GM12878 (cell line): ENCODE measurements at regions not wholly inside any gene's neighbourhood (a gene's known extent, or its start where the extent isn't known, plus 50 kb on each side); places are given as distances from the start of the nearest gene placed in this dataset.

ENCODE experiments used
- ATAC-seq: fragments of 200-7000 bp; cut with Tn5 transposase; 3 replicates; pipeline ENCODE4 v1.9.1; 2020; ENCODE audit warnings: mild to moderate bottlenecking, moderate library complexity
- BruUV-seq: library from RNA; stranded (reverse); fragments of 400-500 nt; replicated peaks from 2 replicates; lab custom pipeline; 2021; lab: Mats Ljungman, UMichigan
- CTCF ChIA-PET: fragments of 300-600 bp; sonication (Branson Sonifier 250); formaldehyde crosslinking; extraction: SDS; loops from one replicate; lab custom pipeline; 2021; ENCODE audit warnings: inconsistent platforms; lab: Yijun Ruan, JAX
- POLR2A ChIA-PET: fragments of 350-600 bp; formaldehyde crosslinking; extraction: SDS; loops from one replicate; lab custom pipeline; 2021; ENCODE audit warnings: inconsistent platforms; lab: Charles Lee
- RAD21 ChIA-PET: fragments of 300-600 bp; sonication (Branson Sonifier 250); formaldehyde crosslinking; loops from one replicate; lab custom pipeline; 2023; ENCODE audit warnings: antibody characterized with exemption; ENCODE audit not compliant: unreplicated experiment; lab: Charles Lee
- SMC1A ChIA-PET: fragments of 300-600 bp; sonication (Branson Sonifier 250); formaldehyde crosslinking; loops from one replicate; lab custom pipeline; 2023; ENCODE audit not compliant: unreplicated experiment, uncharacterized antibody; lab: Charles Lee
- DNase-seq: peaks from one replicate; pipeline ENCODE4 v3.0.0-alpha.2; 2011; ENCODE audit warnings: low read depth, low spot score
- FAIRE-seq: peaks from 3 replicates; lab custom pipeline; 2011; peaks lifted over from hg19 to GRCh38; lab: Jason Lieb, UNC
- H2AFZ ChIP-seq: 2 replicates; pipeline ENCODE4 v1.6.0; 2011; ENCODE audit warnings: low read depth, low read length, control low read depth; ENCODE audit not compliant: control insufficient read depth
- H3K27ac ChIP-seq: 2 replicates; pipeline ENCODE4 v1.5.1; 2011; ENCODE audit warnings: control low read depth; ENCODE audit not compliant: control insufficient read depth, insufficient read depth
- H3K27me3 ChIP-seq, 2 experiments: replicated peaks in 1 of 2; 2 replicates each; pipeline versions ENCODE4 v1.6.0 to v1.6.1; 2011; ENCODE audit warnings: low read length in 1 of 2; ENCODE audit not compliant: control insufficient read depth in 2 of 2, insufficient read depth in 2 of 2
- H3K36me3 ChIP-seq, 2 experiments: 2 replicates each; pipeline ENCODE4 v1.5.1; 2011; ENCODE audit warnings: low read length in 1 of 2; ENCODE audit not compliant: control insufficient read depth in 2 of 2, insufficient read depth in 2 of 2
- H3K4me1 ChIP-seq: 2 replicates; pipeline ENCODE4 v1.6.1; 2011; ENCODE audit warnings: mild to moderate bottlenecking, low read length, moderate library complexity, mixed read lengths; ENCODE audit not compliant: control insufficient read depth, insufficient read depth
- H3K4me2 ChIP-seq: 2 replicates; pipeline ENCODE4 v1.6.0; 2011; ENCODE audit warnings: control low read depth; ENCODE audit not compliant: control insufficient read depth, insufficient read depth
- H3K4me3 ChIP-seq: fragments of 200-600 bp; sonication (generic); 2 replicates; pipeline ENCODE4 v1.5.1; 2016
- H3K79me2 ChIP-seq: 2 replicates; pipeline ENCODE4 v1.6.0; 2011; ENCODE audit warnings: low read length; ENCODE audit not compliant: control insufficient read depth, insufficient read depth
- H3K9ac ChIP-seq: 2 replicates; pipeline ENCODE4 v1.8.0; 2011; ENCODE audit warnings: low read length, control low read depth, mixed read lengths; ENCODE audit not compliant: control insufficient read depth, insufficient read depth
- H3K9me3 ChIP-seq: replicated peaks from 3 replicates; pipeline ENCODE4 v1.5.1; 2011; ENCODE audit warnings: mild to moderate bottlenecking, low read length; ENCODE audit not compliant: control insufficient read depth, insufficient read depth
- H4K20me1 ChIP-seq: 2 replicates; pipeline ENCODE4 v1.6.0; 2011; ENCODE audit not compliant: control insufficient read depth, insufficient read depth
- ATF2 ChIP-seq: IDR thresholded peaks from 2 replicates; pipeline ENCODE4 v1.6.1; 2012; ENCODE audit warnings: low read length, inconsistent platforms
- BACH1 ChIP-seq: fragments of 450-650 bp; IDR thresholded peaks from 2 replicates; pipeline ENCODE4 v1.6.1; 2017; ENCODE audit warnings: mild to moderate bottlenecking, borderline replicate concordance
- CBX5 ChIP-seq: sonication (generic); IDR thresholded peaks from 2 replicates; pipeline ENCODE4 v1.6.1; 2016; ENCODE audit warnings: low read depth, moderate library complexity, mild to moderate bottlenecking, inconsistent platforms
- CUX1 ChIP-seq: IDR thresholded peaks from 2 replicates; pipeline ENCODE4 v1.6.1; 2012; ENCODE audit warnings: improper control_type of control experiment, low read depth, low read length; ENCODE audit not compliant: insufficient replicate concordance
- IRF4 ChIP-seq: IDR thresholded peaks from 2 replicates; pipeline ENCODE4 v1.6.1; 2011; ENCODE audit warnings: low read depth, low read length
- MEF2B ChIP-seq: fragments of 450-650 bp; IDR thresholded peaks from 2 replicates; pipeline ENCODE4 v1.6.1; 2018; ENCODE audit warnings: mild to moderate bottlenecking, moderate library complexity; ENCODE audit not compliant: partially characterized antibody, poor library complexity, severe bottlenecking
- MXI1 ChIP-seq: fragments of 150-350 bp; IDR thresholded peaks from 2 replicates; pipeline ENCODE4 v1.6.1; 2011; ENCODE audit warnings: low read depth, mild to moderate bottlenecking, inconsistent platforms, low read length, improper control_type of control experiment
- NR2F1 ChIP-seq: fragments of 450-650 bp; conservative IDR thresholded peaks from 2 replicates; pipeline ENCODE4 v1.6.1; 2017; ENCODE audit warnings: mild to moderate bottlenecking
- PAX8 ChIP-seq: fragments of 450-650 bp; IDR thresholded peaks from 2 replicates; pipeline ENCODE4 v1.6.1; 2017; ENCODE audit warnings: mild to moderate bottlenecking, moderate library complexity
- POLR2A ChIP-seq: IDR thresholded peaks from 2 replicates; pipeline ENCODE4 v1.6.1; 2011; ENCODE audit warnings: low read depth, mild to moderate bottlenecking, low read length
- SMAD5 ChIP-seq: IDR thresholded peaks from 2 replicates; pipeline ENCODE4 v1.6.1; 2016; ENCODE audit warnings: antibody characterized with exemption, low read depth
- TCF7 ChIP-seq: IDR thresholded peaks from 2 replicates; pipeline ENCODE4 v1.6.1; 2014; ENCODE audit warnings: antibody characterized with exemption, borderline replicate concordance
- YBX1 ChIP-seq: fragments of 450-650 bp; IDR thresholded peaks from 2 replicates; pipeline ENCODE4 v1.6.1; 2016; ENCODE audit warnings: antibody characterized with exemption
- WGBS: methylation state at CpG from one replicate; pipeline ENCODE4 v1.1.6; 2016; ENCODE audit warnings: low lambda C conversion rate; ENCODE audit not compliant: insufficient replicate concordance, insufficient coverage; ENCODE audit errors: missing lambda C conversion rate; 5-methylcytosine and 5-hydroxymethylcytosine counted together
- in situ Hi-C: fragments of 300-500 bp; cut with MboI; formaldehyde crosslinking; loops from 9 replicates; pipeline ENCODE4 v1.14.3; 2018; ENCODE audit warnings: mixed read lengths
- intact Hi-C: fragments of 100-400 bp; cut with micrococcal nuclease; formaldehyde crosslinking; loops from one replicate; pipeline ENCODE4 v1.14.2; 2022; ENCODE audit not compliant: unreplicated experiment
- TF ChIP-seq, protein P1 (sequence below): fragments of 150-350 bp; IDR thresholded peaks from 2 replicates; pipeline ENCODE4 v1.6.1; 2016; ENCODE audit warnings: low read depth, low read length
- TF ChIP-seq, protein P2 (sequence below): fragments of 450-650 bp; IDR thresholded peaks from 2 replicates; pipeline ENCODE4 v1.6.1; 2017; ENCODE audit warnings: low read depth, mild to moderate bottlenecking, moderate library complexity

GRCh38 chr6:169859401-169859977 lies 108.1 kb downstream of the ERMARD start:
- intact Hi-C loops (no loop called here), in situ Hi-C loops (no loop called here)
- CTCF ChIA-PET: no interaction called here
- DNase-seq (no peak), FAIRE-seq (no peak), ATAC-seq (no peak)
- no peaks in the 10 kb centered on the region for H3K27me3 ChIP-seq
- BruUV-seq: no TSS peak
- H3K79me2 ChIP-seq: no peaks in the 10 kb centered on the region
- H3K4me1 ChIP-seq: no peaks in the 10 kb centered on the region
- H3K4me3 ChIP-seq: no peak overlapping the region
- H4K20me1 ChIP-seq: no peaks in the 10 kb centered on the region
- no peaks in the 10 kb centered on the region; the same call in 2 of the 3 replicates for H3K9me3 ChIP-seq
- SMC1A ChIA-PET: no interaction called here
- H2AFZ ChIP-seq: no peak overlapping the region
- no peak overlapping the region for H3K4me2 ChIP-seq
- no peak overlapping the region for H3K9ac ChIP-seq
- 82% methylated on average over 7 of the region's 7 CpGs for WGBS
- no peak overlapping the region for H3K27ac ChIP-seq
- POLR2A ChIA-PET: no interaction called here
- H3K36me3 ChIP-seq: no peaks in the 10 kb centered on the region
- RAD21 ChIA-PET: no interaction called here
- TF ChIP-seq CBX5 (no peak), ATF2 (no peak), MXI1 (no peak), YBX1 (no peak), PAX8 (no peak), IRF4 (no peak), POLR2A (no peak), MEF2B (no peak), BACH1 (no peak), SMAD5 (no peak), NR2F1 (no peak), TCF7 (no peak), CUX1 (no peak)
- TF ChIP-seq, protein P1, sequence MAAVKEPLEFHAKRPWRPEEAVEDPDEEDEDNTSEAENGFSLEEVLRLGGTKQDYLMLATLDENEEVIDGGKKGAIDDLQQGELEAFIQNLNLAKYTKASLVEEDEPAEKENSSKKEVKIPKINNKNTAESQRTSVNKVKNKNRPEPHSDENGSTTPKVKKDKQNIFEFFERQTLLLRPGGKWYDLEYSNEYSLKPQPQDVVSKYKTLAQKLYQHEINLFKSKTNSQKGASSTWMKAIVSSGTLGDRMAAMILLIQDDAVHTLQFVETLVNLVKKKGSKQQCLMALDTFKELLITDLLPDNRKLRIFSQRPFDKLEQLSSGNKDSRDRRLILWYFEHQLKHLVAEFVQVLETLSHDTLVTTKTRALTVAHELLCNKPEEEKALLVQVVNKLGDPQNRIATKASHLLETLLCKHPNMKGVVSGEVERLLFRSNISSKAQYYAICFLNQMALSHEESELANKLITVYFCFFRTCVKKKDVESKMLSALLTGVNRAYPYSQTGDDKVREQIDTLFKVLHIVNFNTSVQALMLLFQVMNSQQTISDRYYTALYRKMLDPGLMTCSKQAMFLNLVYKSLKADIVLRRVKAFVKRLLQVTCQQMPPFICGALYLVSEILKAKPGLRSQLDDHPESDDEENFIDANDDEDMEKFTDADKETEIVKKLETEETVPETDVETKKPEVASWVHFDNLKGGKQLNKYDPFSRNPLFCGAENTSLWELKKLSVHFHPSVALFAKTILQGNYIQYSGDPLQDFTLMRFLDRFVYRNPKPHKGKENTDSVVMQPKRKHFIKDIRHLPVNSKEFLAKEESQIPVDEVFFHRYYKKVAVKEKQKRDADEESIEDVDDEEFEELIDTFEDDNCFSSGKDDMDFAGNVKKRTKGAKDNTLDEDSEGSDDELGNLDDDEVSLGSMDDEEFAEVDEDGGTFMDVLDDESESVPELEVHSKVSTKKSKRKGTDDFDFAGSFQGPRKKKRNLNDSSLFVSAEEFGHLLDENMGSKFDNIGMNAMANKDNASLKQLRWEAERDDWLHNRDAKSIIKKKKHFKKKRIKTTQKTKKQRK: no peak
- TF ChIP-seq, protein P2, sequence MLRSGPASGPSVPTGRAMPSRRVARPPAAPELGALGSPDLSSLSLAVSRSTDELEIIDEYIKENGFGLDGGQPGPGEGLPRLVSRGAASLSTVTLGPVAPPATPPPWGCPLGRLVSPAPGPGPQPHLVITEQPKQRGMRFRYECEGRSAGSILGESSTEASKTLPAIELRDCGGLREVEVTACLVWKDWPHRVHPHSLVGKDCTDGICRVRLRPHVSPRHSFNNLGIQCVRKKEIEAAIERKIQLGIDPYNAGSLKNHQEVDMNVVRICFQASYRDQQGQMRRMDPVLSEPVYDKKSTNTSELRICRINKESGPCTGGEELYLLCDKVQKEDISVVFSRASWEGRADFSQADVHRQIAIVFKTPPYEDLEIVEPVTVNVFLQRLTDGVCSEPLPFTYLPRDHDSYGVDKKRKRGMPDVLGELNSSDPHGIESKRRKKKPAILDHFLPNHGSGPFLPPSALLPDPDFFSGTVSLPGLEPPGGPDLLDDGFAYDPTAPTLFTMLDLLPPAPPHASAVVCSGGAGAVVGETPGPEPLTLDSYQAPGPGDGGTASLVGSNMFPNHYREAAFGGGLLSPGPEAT: no peak
